Keratinocyte (primary cell): ENCODE measurements at regions not wholly inside any gene's neighbourhood (a gene's known extent, or its start where the extent isn't known, plus 50 kb on each side); places are given as distances from the start of the nearest gene placed in this dataset.

Source experiments
- EZH2 ChIP-seq: IDR thresholded peaks from one replicate; pipeline ENCODE4 v1.6.1; 2012; ENCODE audit warnings: inconsistent platforms, mild to moderate bottlenecking, low read length, moderate library complexity
- TF ChIP-seq, protein P1 (sequence below), 3 experiments: IDR thresholded peaks in 1 of 3; conservative IDR thresholded peaks in 1 of 3; optimal IDR thresholded peaks in 1 of 3; 2 replicates in 2 of 3; 3 replicates in 1 of 3; pipeline versions ENCODE3 to v1.5.1; 2011; ENCODE audit warnings: low read length in 3 of 3, mild to moderate bottlenecking in 3 of 3, moderate library complexity in 2 of 3, control low read depth in 1 of 3, inconsistent platforms in 1 of 3; ENCODE audit not compliant: insufficient read depth in 2 of 3; ENCODE audit errors: extremely low read depth in 1 of 3

DNA sequence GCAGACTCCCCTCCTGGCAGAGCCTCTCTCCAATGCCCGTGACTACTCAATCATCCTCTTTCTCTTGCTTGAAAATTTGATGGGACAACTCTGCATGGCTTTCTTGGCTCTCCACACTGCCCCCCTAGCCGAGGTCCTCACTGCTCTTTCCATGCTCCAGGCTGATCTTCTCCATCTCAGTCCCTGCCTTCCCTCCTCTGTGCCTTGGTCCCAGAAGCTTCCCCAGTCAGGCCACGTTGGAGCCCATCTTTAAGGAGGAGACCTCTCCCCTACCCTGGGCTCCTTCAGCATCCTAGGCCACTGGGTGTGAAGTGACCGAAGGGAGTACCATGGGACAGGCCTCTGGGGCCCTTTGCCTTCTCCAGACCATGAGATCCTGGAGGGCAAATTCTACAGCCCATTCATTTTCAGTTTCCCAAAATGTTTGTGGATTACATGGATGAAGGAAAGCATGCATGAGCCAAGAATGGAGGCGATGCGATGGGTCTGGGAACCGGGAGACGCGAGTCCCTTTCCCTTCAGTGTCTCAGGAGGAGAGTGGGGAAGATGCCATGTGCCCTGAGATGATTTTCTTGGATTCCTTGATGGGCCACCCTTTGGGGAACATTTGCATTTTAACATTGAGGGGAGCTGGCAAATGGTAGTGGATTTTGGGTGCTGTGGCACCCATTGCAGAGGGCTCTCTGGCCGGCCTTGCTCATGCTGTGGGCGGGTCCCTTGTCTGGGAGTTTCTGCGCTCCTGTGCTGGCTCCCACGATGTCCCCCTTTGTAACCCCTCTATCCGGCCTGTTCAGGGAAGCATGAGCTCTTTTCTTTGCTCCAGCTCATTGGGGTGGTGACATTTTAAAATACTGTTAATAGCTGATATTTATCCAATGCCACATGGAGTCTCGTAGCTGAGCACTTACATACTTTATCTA is 376.6 kb downstream of the RPS24 start:
- no peak for TF ChIP-seq EZH2
- TF ChIP-seq, protein P1, sequence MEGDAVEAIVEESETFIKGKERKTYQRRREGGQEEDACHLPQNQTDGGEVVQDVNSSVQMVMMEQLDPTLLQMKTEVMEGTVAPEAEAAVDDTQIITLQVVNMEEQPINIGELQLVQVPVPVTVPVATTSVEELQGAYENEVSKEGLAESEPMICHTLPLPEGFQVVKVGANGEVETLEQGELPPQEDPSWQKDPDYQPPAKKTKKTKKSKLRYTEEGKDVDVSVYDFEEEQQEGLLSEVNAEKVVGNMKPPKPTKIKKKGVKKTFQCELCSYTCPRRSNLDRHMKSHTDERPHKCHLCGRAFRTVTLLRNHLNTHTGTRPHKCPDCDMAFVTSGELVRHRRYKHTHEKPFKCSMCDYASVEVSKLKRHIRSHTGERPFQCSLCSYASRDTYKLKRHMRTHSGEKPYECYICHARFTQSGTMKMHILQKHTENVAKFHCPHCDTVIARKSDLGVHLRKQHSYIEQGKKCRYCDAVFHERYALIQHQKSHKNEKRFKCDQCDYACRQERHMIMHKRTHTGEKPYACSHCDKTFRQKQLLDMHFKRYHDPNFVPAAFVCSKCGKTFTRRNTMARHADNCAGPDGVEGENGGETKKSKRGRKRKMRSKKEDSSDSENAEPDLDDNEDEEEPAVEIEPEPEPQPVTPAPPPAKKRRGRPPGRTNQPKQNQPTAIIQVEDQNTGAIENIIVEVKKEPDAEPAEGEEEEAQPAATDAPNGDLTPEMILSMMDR (optimal IDR thresholded peaks at IDR 0.05 in 1 of 3, IDR thresholded peaks at IDR 0.05 in 1 of 3, conservative IDR thresholded peaks at IDR 0.05 in 1 of 3; ENCODE audit: extremely low read depth in 1 of 3, insufficient read depth in 2 of 3, low read length in 3 of 3), result no peak
